PC-9 (cell line): ENCODE measurements at regions not wholly inside any gene's neighbourhood (a gene's known extent, or its start where the extent isn't known, plus 50 kb on each side); places are given as distances from the start of the nearest gene placed in this dataset.

Experiments used
- BruUV-seq: library from RNA; stranded (reverse); fragments of 400-500 nt; replicated peaks from 2 replicates; lab custom pipeline; 2021; lab: Mats Ljungman, UMichigan
- CTCF ChIA-PET: fragments of 300-600 bp; sonication (Branson Sonifier 250); formaldehyde crosslinking; loops from one replicate; lab custom pipeline; 2022; ENCODE audit warnings: antibody characterized with exemption; lab: Charles Lee
- POLR2A ChIA-PET: fragments of 300-600 bp; sonication (Branson Sonifier 250); formaldehyde crosslinking; loops from one replicate; lab custom pipeline; 2022; ENCODE audit warnings: antibody characterized with exemption; ENCODE audit not compliant: unreplicated experiment; lab: Charles Lee
- DNase-seq, 2 experiments: peaks; one replicate each; pipeline versions ENCODE4 v3.0.0 to v3.0.0-alpha.2; 2015 to 2022; ENCODE audit warnings: mixed read lengths in 1 of 2
- H2AFZ ChIP-seq: fragments of 200-600 bp; sonication (generic); 2 replicates; pipeline ENCODE4 v1.8.1; 2017; ENCODE audit warnings: antibody characterized with exemption
- H3F3A ChIP-seq: fragments of 200-600 bp; sonication (generic); 2 replicates; pipeline ENCODE4 v1.8.1; 2017; ENCODE audit warnings: antibody characterized with exemption, mild to moderate bottlenecking, low read depth; ENCODE audit not compliant: insufficient read depth
- H3K27ac ChIP-seq: fragments of 200-600 bp; sonication (generic); 2 replicates; pipeline ENCODE4 v1.6.1; 2016; ENCODE audit warnings: mixed run types
- H3K27me3 ChIP-seq: fragments of 200-600 bp; sonication (generic); 2 replicates; pipeline ENCODE4 v1.6.1; 2016; ENCODE audit warnings: low read depth, mixed run types; ENCODE audit not compliant: insufficient read depth
- H3K36me3 ChIP-seq: fragments of 200-600 bp; sonication (generic); 2 replicates; pipeline ENCODE4 v1.6.1; 2016; ENCODE audit warnings: low read depth, mixed run types
- H3K4me1 ChIP-seq: fragments of 200-600 bp; sonication (generic); replicated peaks from 2 replicates; pipeline ENCODE4 v1.6.1; 2016; ENCODE audit warnings: mixed run types; ENCODE audit not compliant: insufficient read depth
- H3K4me2 ChIP-seq: fragments of 200-600 bp; sonication (generic); 2 replicates; pipeline ENCODE4 v1.6.1; 2017; ENCODE audit warnings: mixed run types
- H3K4me3 ChIP-seq: fragments of 200-600 bp; sonication (generic); 2 replicates; pipeline ENCODE4 v1.6.1; 2016; ENCODE audit warnings: mixed run types
- H3K79me2 ChIP-seq: fragments of 200-600 bp; sonication (generic); 2 replicates; pipeline ENCODE4 v1.6.1; 2017; ENCODE audit warnings: low read depth, mixed run types
- H3K9me2 ChIP-seq: fragments of 200-600 bp; sonication (generic); 2 replicates; pipeline ENCODE4 v1.8.1; 2017; ENCODE audit warnings: mild to moderate bottlenecking; ENCODE audit not compliant: insufficient read depth
- H3K9me3 ChIP-seq: fragments of 200-600 bp; sonication (generic); 2 replicates; pipeline ENCODE4 v1.8.1; 2016; ENCODE audit warnings: low read depth; ENCODE audit not compliant: insufficient read depth
- H4K20me1 ChIP-seq: fragments of 200-600 bp; sonication (generic); 2 replicates; pipeline ENCODE4 v1.8.1; 2017; ENCODE audit not compliant: insufficient read depth
- EZH2 ChIP-seq: fragments of 200-600 bp; sonication (generic); IDR thresholded peaks from 2 replicates; pipeline ENCODE4 v1.8.0; 2017; ENCODE audit warnings: antibody characterized with exemption, low read depth
- intact Hi-C: fragments of 100-400 bp; cut with micrococcal nuclease; formaldehyde crosslinking; loops from one replicate; pipeline ENCODE4 v1.10.0; 2022; ENCODE audit not compliant: unreplicated experiment
- TF ChIP-seq, protein P1 (sequence below): fragments of 200-600 bp; sonication (generic); conservative IDR thresholded peaks from 2 replicates; pipeline ENCODE4 v1.6.1; 2017; ENCODE audit warnings: mixed run types, antibody characterized with exemption, mild to moderate bottlenecking, moderate library complexity

DNA sequence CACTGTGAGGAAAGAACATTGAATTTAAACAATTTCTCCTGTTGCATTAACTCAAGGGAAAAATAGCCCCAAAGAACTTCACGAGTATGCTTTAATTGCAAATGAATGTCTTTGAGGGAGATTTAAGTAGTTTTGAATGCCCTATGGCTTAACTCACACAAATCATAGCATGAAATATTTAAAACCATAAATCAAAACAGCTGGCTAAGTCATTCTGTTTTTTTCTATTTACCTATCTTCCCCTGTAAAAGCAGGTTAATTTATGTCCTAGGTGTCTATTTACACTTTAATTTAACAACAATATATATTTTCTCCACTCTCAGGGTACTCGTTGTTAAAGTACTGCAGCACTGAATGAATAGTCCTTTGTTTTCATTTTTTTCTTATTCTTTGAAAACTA lies 118.8 kb upstream of the PIEZO2 start:
- Histone ChIP-seq H3K36me3 (no peaks in the 10 kb centered on the region), H3K4me3 (no peak overlapping the region), H3K4me1 (no peaks in the 10 kb centered on the region), H3K9me2 (no peaks in the 10 kb centered on the region; the same call in 1 of the 2 replicates), H3K4me2 (no peak overlapping the region), H4K20me1 (no peaks in the 10 kb centered on the region), H3K27me3 (peaks cover 49% of the 10 kb centered on the region), H3F3A (no peaks in the 10 kb centered on the region), H3K27ac (no peak overlapping the region), H2AFZ (no peak overlapping the region), H3K9me3 (no peaks in the 10 kb centered on the region), H3K79me2 (no peaks in the 10 kb centered on the region)
- intact Hi-C loops = no loop called here
- ChIA-PET POLR2A (no interaction called here), CTCF (no interaction called here)
- no peak for DNase-seq
- no peak for TF ChIP-seq EZH2
- TF ChIP-seq, protein P1, sequence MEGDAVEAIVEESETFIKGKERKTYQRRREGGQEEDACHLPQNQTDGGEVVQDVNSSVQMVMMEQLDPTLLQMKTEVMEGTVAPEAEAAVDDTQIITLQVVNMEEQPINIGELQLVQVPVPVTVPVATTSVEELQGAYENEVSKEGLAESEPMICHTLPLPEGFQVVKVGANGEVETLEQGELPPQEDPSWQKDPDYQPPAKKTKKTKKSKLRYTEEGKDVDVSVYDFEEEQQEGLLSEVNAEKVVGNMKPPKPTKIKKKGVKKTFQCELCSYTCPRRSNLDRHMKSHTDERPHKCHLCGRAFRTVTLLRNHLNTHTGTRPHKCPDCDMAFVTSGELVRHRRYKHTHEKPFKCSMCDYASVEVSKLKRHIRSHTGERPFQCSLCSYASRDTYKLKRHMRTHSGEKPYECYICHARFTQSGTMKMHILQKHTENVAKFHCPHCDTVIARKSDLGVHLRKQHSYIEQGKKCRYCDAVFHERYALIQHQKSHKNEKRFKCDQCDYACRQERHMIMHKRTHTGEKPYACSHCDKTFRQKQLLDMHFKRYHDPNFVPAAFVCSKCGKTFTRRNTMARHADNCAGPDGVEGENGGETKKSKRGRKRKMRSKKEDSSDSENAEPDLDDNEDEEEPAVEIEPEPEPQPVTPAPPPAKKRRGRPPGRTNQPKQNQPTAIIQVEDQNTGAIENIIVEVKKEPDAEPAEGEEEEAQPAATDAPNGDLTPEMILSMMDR = no peak
- BruUV-seq = no TSS peak

DNA sequence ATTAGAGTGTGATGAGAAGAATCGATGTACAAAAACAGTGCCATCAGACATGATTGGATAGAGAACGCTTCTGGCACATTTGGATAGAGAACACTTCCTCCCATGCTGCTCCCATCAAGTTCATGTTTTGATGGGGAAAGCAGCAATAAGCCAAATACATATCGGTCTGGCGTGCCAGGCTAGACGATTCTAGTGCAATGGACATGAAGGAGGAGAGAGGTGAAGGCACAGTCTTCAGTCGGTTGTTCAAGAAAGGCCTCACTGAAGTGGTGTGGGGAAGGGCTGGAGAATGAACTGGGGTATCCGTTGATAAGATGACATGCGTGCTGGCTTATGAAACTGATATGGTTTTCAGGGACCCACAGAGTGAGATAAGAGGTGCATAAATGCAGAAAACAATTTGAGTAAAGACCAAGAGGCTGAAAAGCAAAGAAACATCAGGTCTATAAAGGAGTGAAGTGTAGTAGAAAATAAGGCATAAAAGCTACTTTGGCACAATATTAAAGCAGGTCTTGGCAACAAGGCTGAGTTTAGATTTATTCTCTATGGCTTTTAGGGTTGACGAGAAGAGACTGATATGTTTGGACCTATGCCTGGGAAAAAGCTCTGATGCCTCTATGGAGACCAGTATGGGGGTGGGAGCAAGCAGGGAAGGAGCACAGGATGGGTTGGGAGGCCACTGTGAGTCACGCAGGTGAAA lies 117.6 kb upstream of the PIEZO2 start:
- Histone ChIP-seq H3K4me3 (no peak overlapping the region), H3K27me3 (peaks cover 45% of the 10 kb centered on the region), H3K36me3 (no peaks in the 10 kb centered on the region), H3K4me1 (no peaks in the 10 kb centered on the region), H3K9me3 (no peaks in the 10 kb centered on the region), H3F3A (no peaks in the 10 kb centered on the region), H3K9me2 (no peaks in the 10 kb centered on the region; the same call in 1 of the 2 replicates), H2AFZ (no peak overlapping the region), H4K20me1 (no peaks in the 10 kb centered on the region; the same call in 1 of the 2 replicates), H3K4me2 (no peak overlapping the region), H3K27ac (no peak overlapping the region), H3K79me2 (no peaks in the 10 kb centered on the region)
- no peak for DNase-seq
- no TSS peak for BruUV-seq
- ChIA-PET CTCF (no interaction called here), POLR2A (no interaction called here)
- intact Hi-C loops = no loop called here
- TF ChIP-seq EZH2 = no peak
- TF ChIP-seq, protein P1 = no peak

DNA sequence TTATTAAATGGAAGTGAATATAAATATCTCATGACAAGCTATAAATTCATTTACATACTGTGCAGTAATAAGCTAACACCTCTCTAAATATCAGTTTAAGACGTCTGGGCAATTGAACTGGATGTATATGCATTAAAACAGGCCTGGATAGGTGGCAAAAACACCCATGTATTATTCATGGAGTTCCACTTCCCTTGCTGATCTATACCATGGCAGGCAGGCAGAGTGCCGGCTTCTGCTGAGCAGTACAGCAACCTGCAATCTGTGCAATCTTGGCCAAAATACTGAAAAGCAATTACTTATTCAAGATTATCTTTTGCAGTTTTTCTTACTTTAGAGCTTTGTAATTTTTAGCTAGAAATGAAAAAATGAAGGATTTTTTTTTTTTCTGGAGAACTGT lies 112.1 kb upstream of the PIEZO2 start:
- H3K79me2 ChIP-seq = no peaks in the 10 kb centered on the region
- H4K20me1 ChIP-seq = no peaks in the 10 kb centered on the region; the same call in 1 of the 2 replicates
- no peak for TF ChIP-seq EZH2
- TF ChIP-seq, protein P1 = no peak
- DNase-seq = no peak
- peaks cover 21% of the 10 kb centered on the region for H3K27me3 ChIP-seq
- ChIA-PET CTCF (no interaction called here), POLR2A (no interaction called here)
- no peaks in the 10 kb centered on the region for H3F3A ChIP-seq
- no peaks in the 10 kb centered on the region for H3K4me1 ChIP-seq
- no peaks in the 10 kb centered on the region for H3K9me2 ChIP-seq
- H3K4me3 ChIP-seq = no peak overlapping the region
- intact Hi-C loops = no loop called here
- H3K36me3 ChIP-seq = no peaks in the 10 kb centered on the region
- H3K4me2 ChIP-seq = no peak overlapping the region
- H2AFZ ChIP-seq = no peak overlapping the region
- no peaks in the 10 kb centered on the region for H3K9me3 ChIP-seq
- H3K27ac ChIP-seq = no peak overlapping the region
- no TSS peak for BruUV-seq
